PC-9 (cell line): ENCODE measurements at regions not wholly inside any gene's neighbourhood (a gene's known extent, or its start where the extent isn't known, plus 50 kb on each side); places are given as distances from the start of the nearest gene placed in this dataset.

Experiments
- EZH2 ChIP-seq: fragments of 200-600 bp; sonication (generic); IDR thresholded peaks from 2 replicates; pipeline ENCODE4 v1.8.0; 2017; ENCODE audit warnings: antibody characterized with exemption, low read depth
- TF ChIP-seq, protein P1 (sequence below): fragments of 200-600 bp; sonication (generic); conservative IDR thresholded peaks from 2 replicates; pipeline ENCODE4 v1.6.1; 2017; ENCODE audit warnings: mixed run types, antibody characterized with exemption, mild to moderate bottlenecking, moderate library complexity

- TF ChIP-seq, protein P1, sequence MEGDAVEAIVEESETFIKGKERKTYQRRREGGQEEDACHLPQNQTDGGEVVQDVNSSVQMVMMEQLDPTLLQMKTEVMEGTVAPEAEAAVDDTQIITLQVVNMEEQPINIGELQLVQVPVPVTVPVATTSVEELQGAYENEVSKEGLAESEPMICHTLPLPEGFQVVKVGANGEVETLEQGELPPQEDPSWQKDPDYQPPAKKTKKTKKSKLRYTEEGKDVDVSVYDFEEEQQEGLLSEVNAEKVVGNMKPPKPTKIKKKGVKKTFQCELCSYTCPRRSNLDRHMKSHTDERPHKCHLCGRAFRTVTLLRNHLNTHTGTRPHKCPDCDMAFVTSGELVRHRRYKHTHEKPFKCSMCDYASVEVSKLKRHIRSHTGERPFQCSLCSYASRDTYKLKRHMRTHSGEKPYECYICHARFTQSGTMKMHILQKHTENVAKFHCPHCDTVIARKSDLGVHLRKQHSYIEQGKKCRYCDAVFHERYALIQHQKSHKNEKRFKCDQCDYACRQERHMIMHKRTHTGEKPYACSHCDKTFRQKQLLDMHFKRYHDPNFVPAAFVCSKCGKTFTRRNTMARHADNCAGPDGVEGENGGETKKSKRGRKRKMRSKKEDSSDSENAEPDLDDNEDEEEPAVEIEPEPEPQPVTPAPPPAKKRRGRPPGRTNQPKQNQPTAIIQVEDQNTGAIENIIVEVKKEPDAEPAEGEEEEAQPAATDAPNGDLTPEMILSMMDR: no peak
- TF ChIP-seq EZH2: no peak
Observed at GRCh38 chr14:97143456-97143855, 346.3 kb downstream of the VRK1 start.
